K562 (cell line): ENCODE measurements at regions not wholly inside any gene's neighbourhood (a gene's known extent, or its start where the extent isn't known, plus 50 kb on each side); places are given as distances from the start of the nearest gene placed in this dataset.

Experiments used
- ATAC-seq: fragments of 200-7000 bp; cut with Tn5 transposase; 3 replicates; pipeline ENCODE4 v1.9.1; 2020; ENCODE audit warnings: moderate library complexity
- BruUV-seq: library from RNA; stranded (reverse); fragments of 400-500 nt; replicated peaks from 2 replicates; lab custom pipeline; 2021; lab: Mats Ljungman, UMichigan
- CTCF ChIA-PET: fragments of 300-600 bp; formaldehyde crosslinking; extraction: SDS; loops from one replicate; lab custom pipeline; 2021; ENCODE audit warnings: low intra/inter-chr PET ratio; lab: Yijun Ruan, JAX
- POLR2A ChIA-PET: fragments of 300-600, 350-650 bp; sonication (Branson Sonifier 250); formaldehyde crosslinking; extraction: SDS; loops from one replicate; lab custom pipeline; 2021; ENCODE audit warnings: antibody characterized with exemption, inconsistent platforms; lab: Yijun Ruan, JAX
- DNase-seq, 4 experiments: peaks; one replicate each; pipeline versions ENCODE4 v3.0.0 to v3.0.0-alpha.2; 2011 to 2018; ENCODE audit warnings: low spot score in 3 of 4, mixed read lengths in 3 of 4; ENCODE audit errors: extremely low read depth in 1 of 4
- FAIRE-seq: peaks from 2 replicates; lab custom pipeline; 2011; peaks lifted over from hg19 to GRCh38; lab: Jason Lieb, UNC
- H2AFZ ChIP-seq: 2 replicates; pipeline ENCODE4 v1.6.0; 2011; ENCODE audit warnings: low read depth, low read length, control low read depth, inconsistent platforms
- H3K27ac ChIP-seq: fragments of 200-600 bp; 3 replicates; pipeline ENCODE4 v1.8.0; 2011; ENCODE audit warnings: low read depth, mild to moderate bottlenecking, control low read depth, inconsistent platforms, low read length, moderate library complexity, mixed read lengths; ENCODE audit errors: extremely low read depth
- H3K27me3 ChIP-seq, 2 experiments: fragments of 300-600 bp in 1 of 2; 2 replicates in 1 of 2; 3 replicates in 1 of 2; pipeline versions ENCODE4 v1.6.0 to v1.8.0; 2011; ENCODE audit warnings: inconsistent platforms in 2 of 2, low read length in 2 of 2, mild to moderate bottlenecking in 1 of 2, mixed read lengths in 1 of 2, moderate library complexity in 1 of 2; ENCODE audit not compliant: control insufficient read depth in 2 of 2, insufficient read depth in 2 of 2
- H3K36me3 ChIP-seq: fragments of 300-600 bp; 3 replicates; pipeline ENCODE4 v1.8.0; 2011; ENCODE audit warnings: mild to moderate bottlenecking, low read length, inconsistent platforms; ENCODE audit not compliant: control insufficient read depth, insufficient read depth
- H3K4me1 ChIP-seq, 2 experiments: fragments of 200-600 bp in 1 of 2; replicated peaks in 1 of 2; 2 replicates in 1 of 2; 3 replicates in 1 of 2; pipeline versions ENCODE4 v1.5.1 to v1.8.0; 2011; ENCODE audit warnings: inconsistent platforms in 2 of 2, low read length in 2 of 2, mild to moderate bottlenecking in 1 of 2, mixed read lengths in 1 of 2, moderate library complexity in 1 of 2; ENCODE audit not compliant: control insufficient read depth in 2 of 2, insufficient read depth in 2 of 2
- H3K4me2 ChIP-seq: 2 replicates; pipeline ENCODE4 v1.6.1; 2011; ENCODE audit warnings: low read length, control low read depth, inconsistent platforms, mixed read lengths; ENCODE audit not compliant: insufficient read depth
- H3K4me3 ChIP-seq: fragments of 200-600 bp; sonication (generic), shearing (Covaris generic); 2 replicates; pipeline ENCODE4 v1.5.1; 2016; ENCODE audit warnings: control low read depth, inconsistent platforms
- H3K79me2 ChIP-seq: fragments of 200-600 bp; 3 replicates; pipeline ENCODE4 v1.8.0; 2011; ENCODE audit warnings: low read length, inconsistent platforms; ENCODE audit not compliant: control insufficient read depth, insufficient read depth
- H3K9ac ChIP-seq, 2 experiments: 2 replicates each; pipeline versions ENCODE4 v1.6.0 to v1.6.1; 2011; ENCODE audit warnings: low read depth in 2 of 2, low read length in 2 of 2, control low read depth in 1 of 2, inconsistent platforms in 1 of 2, mild to moderate bottlenecking in 1 of 2, mixed read lengths in 1 of 2; ENCODE audit not compliant: insufficient read depth in 1 of 2
- H3K9me1 ChIP-seq: one replicate; pipeline ENCODE4 v1.6.0; 2011; ENCODE audit warnings: inconsistent platforms, mild to moderate bottlenecking, low read length, moderate library complexity; ENCODE audit not compliant: control insufficient read depth, insufficient read depth
- H3K9me3 ChIP-seq: replicated peaks from 2 replicates; pipeline ENCODE4 v1.5.1; 2011; ENCODE audit warnings: low read depth, low read length, inconsistent platforms; ENCODE audit not compliant: control insufficient read depth, insufficient read depth
- H4K20me1 ChIP-seq: replicated peaks from 2 replicates; pipeline ENCODE4 v1.6.1; 2011; ENCODE audit warnings: low read length, inconsistent platforms, mixed read lengths; ENCODE audit not compliant: control insufficient read depth, insufficient read depth
- EZH2 ChIP-seq: IDR thresholded peaks from 2 replicates; pipeline ENCODE4 v1.6.1; 2012; ENCODE audit warnings: low read depth, mild to moderate bottlenecking, inconsistent platforms, low read length, borderline replicate concordance
- HMG20B ChIP-seq: fragments of 250-450 bp; sonication (Bioruptor Pico); IDR thresholded peaks from 2 replicates; pipeline ENCODE4 v1.5.0; 2021; ENCODE audit warnings: mild to moderate bottlenecking
- JUN ChIP-seq, 2 experiments: sonication (generic) in 1 of 2; formaldehyde crosslinking in 1 of 2; IDR thresholded peaks; 2 replicates each; pipeline versions ENCODE4 v1.6.1 to v1.8.0; 2012 to 2022; ENCODE audit warnings: borderline replicate concordance in 2 of 2, mild to moderate bottlenecking in 2 of 2, improper control_type of control experiment in 1 of 2, low read depth in 1 of 2, low read length in 1 of 2, missing genetic modification reagents in 1 of 2
- MTA1 ChIP-seq: fragments of 450-650 bp; IDR thresholded peaks from 2 replicates; pipeline ENCODE4 v1.6.1; 2017; ENCODE audit warnings: borderline replicate concordance
- RBM17 ChIP-seq: fragments of 200-400 bp; formaldehyde crosslinking; IDR thresholded peaks from 2 replicates; pipeline ENCODE4 v1.6.1; 2017; ENCODE audit warnings: low read depth, mild to moderate bottlenecking, low read length, borderline replicate concordance
- SNRNP70 ChIP-seq: fragments of 200-400 bp; formaldehyde crosslinking; optimal IDR thresholded peaks from 2 replicates; pipeline ENCODE3; 2017; ENCODE audit warnings: low read depth, low read length
- TBP ChIP-seq: optimal IDR thresholded peaks from 2 replicates; pipeline ENCODE3; 2011; ENCODE audit warnings: low read depth, low read length, improper control_type of control experiment
- ZC3H8 ChIP-seq: fragments of 450-650 bp; IDR thresholded peaks from 2 replicates; pipeline ENCODE4 v1.6.1; 2017
- ZNF589 ChIP-seq: fragments of 200-800 bp; sonication (Bioruptor generic); IDR thresholded peaks from 2 replicates; pipeline ENCODE4 v1.6.1; 2016; ENCODE audit warnings: low read depth, missing genetic modification characterization, missing compliant biosample characterization
- ZNF76 ChIP-seq: fragments of 250-450 bp; sonication (Bioruptor Pico); IDR thresholded peaks from 2 replicates; pipeline ENCODE4 v1.4.0; 2020; ENCODE audit warnings: mild to moderate bottlenecking, moderate library complexity, borderline replicate concordance
- WGBS: fragments of 100-300 bp; shearing (Covaris generic); methylation state at CpG from one replicate; pipeline ENCODE4 v1.1.6; 2016; ENCODE audit warnings: low coverage, mixed read lengths; ENCODE audit not compliant: insufficient coverage; ENCODE audit errors: missing lambda C conversion rate; 5-methylcytosine and 5-hydroxymethylcytosine counted together
- in situ Hi-C: fragments of 300-500 bp; cut with MboI; formaldehyde crosslinking; loops from 4 replicates; pipeline ENCODE4 v1.15.0; 2018; ENCODE audit warnings: inconsistent platforms, mixed read lengths
- intact Hi-C: fragments of 100-400 bp; cut with micrococcal nuclease; formaldehyde crosslinking; loops from 2 replicates; pipeline ENCODE4 v1.14.2; 2022
- TF ChIP-seq, protein P1 (sequence below): fragments of 250-450 bp; sonication (Bioruptor Pico); IDR thresholded peaks from 2 replicates; pipeline ENCODE4 v1.8.0; 2021; ENCODE audit warnings: borderline replicate concordance, mild to moderate bottlenecking, moderate library complexity; ENCODE audit not compliant: poor library complexity, severe bottlenecking

DNA sequence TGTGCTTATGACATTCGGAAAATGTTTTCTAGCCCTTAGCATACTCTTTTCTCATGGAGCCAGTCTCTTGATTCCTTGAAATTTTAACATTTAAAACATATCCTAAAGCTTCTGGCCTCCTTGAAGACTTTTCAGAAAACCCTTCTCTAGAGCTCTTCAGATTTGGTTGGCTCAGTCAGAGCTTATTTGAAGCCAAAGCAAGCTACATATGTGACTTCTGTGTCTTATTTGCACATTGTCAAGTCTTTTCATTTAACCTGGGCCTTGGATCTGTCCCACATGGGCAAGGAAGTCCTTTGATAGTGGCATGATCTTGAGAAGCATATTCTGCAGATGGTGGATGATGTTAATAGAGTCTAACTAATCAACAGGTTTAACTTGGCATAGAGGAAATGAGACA lies 116.5 kb downstream of the LACC1 start:
- Histone ChIP-seq H3K79me2 (no peaks in the 10 kb centered on the region), H3K9me3 (peaks cover 2% of the 10 kb centered on the region; the same call in 1 of the 2 replicates), H3K27ac (no peak overlapping the region), H3K4me1 (no peaks in the 10 kb centered on the region), H3K4me2 (no peak overlapping the region), H3K9me1 (no peaks in the 10 kb centered on the region), H2AFZ (no peak overlapping the region), H3K4me3 (no peak overlapping the region), H3K36me3 (no peaks in the 10 kb centered on the region), H3K9ac (no peak overlapping the region), H3K27me3 (no peaks in the 10 kb centered on the region), H4K20me1 (no peaks in the 10 kb centered on the region)
- intact Hi-C loops = no loop called here
- TF ChIP-seq HMG20B (CRISPR knock-in tag) = no peak
- TF ChIP-seq MTA1 = no peak
- no peak for TF ChIP-seq TBP
- TF ChIP-seq ZNF589 = no peak
- no peak for TF ChIP-seq EZH2
- TF ChIP-seq, protein P1, sequence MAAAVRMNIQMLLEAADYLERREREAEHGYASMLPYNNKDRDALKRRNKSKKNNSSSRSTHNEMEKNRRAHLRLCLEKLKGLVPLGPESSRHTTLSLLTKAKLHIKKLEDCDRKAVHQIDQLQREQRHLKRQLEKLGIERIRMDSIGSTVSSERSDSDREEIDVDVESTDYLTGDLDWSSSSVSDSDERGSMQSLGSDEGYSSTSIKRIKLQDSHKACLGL (CRISPR knock-in tag) = no peak
- TF ChIP-seq SNRNP70 = no peak
- no peak for TF ChIP-seq ZC3H8
- no peak for TF ChIP-seq JUN (IDR thresholded peaks at IDR 0.05; ENCODE audit: borderline replicate concordance, low read depth, low read length)
- no peak for TF ChIP-seq JUN (CRISPR knock-in tag; IDR thresholded peaks at IDR 0.05; ENCODE audit: borderline replicate concordance)
- TF ChIP-seq ZNF76 (CRISPR knock-in tag) = no peak
- TF ChIP-seq RBM17 = no peak
- DNase-seq (no peak), ATAC-seq (no peak), FAIRE-seq (no peak)
- no TSS peak for BruUV-seq
- in situ Hi-C loops = no loop called here
- ChIA-PET CTCF (no interaction called here), POLR2A (interaction anchor here (0.7 kb wide), 1 partner anchor 35 kb away, joined by 3 read pairs; no protein-coding TSS in a partner anchor)
- WGBS = 0% methylated on average over 1 of the region's 1 CpG
